ENCODE measurements at regions not wholly inside any gene's neighbourhood (a gene's known extent, or its start where the extent isn't known, plus 50 kb on each side); places are given as distances from the start of the nearest gene placed in this dataset.

- Histone ChIP-seq H3K9ac (ENCODE audit: low read depth in 1 of 3, low read length in 3 of 3) (no peak overlapping the region), H3K27me3 (ENCODE audit: control insufficient read depth in 3 of 3, insufficient read depth in 3 of 3, low read length in 3 of 3) (no peaks in the 10 kb centered on the region), H3K36me3 (ENCODE audit: control insufficient read depth in 3 of 3, insufficient read depth in 3 of 3, low read length in 3 of 3) (no peaks in the 10 kb centered on the region), H3K4me3 (ENCODE audit: low read length in 3 of 3) (no peak overlapping the region), H3K27ac (ENCODE audit: low read depth, low read length) (no peak overlapping the region), H3K4me1 (ENCODE audit: control insufficient read depth in 3 of 3, insufficient read depth in 3 of 3, low read length in 3 of 3) (no peaks in the 10 kb centered on the region), H3K9me3 (ENCODE audit: control insufficient read depth in 3 of 3, low read length in 3 of 3) (no peaks in the 10 kb centered on the region)
Observed at GRCh38 chr3:59385547-59385946, 335.7 kb upstream of the CFAP20DC start.

- H3K9ac ChIP-seq (ENCODE audit: low read depth in 1 of 3, low read length in 3 of 3), result no peak overlapping the region
- H3K27me3 ChIP-seq (ENCODE audit: control insufficient read depth in 3 of 3, insufficient read depth in 3 of 3, low read length in 3 of 3), result no peaks in the 10 kb centered on the region
- no peaks in the 10 kb centered on the region for H3K4me1 ChIP-seq (ENCODE audit: control insufficient read depth in 3 of 3, insufficient read depth in 3 of 3, low read length in 3 of 3)
- no peaks in the 10 kb centered on the region for H3K9me3 ChIP-seq (ENCODE audit: control insufficient read depth in 3 of 3, low read length in 3 of 3)
- H3K27ac ChIP-seq (ENCODE audit: low read depth, low read length), result no peak overlapping the region
- no peak overlapping the region for H3K4me3 ChIP-seq (ENCODE audit: low read length in 3 of 3)
- H3K36me3 ChIP-seq (ENCODE audit: control insufficient read depth in 3 of 3, insufficient read depth in 3 of 3, low read length in 3 of 3), result no peaks in the 10 kb centered on the region
Observed at GRCh38 chr3:59381282-59381681, 331.5 kb upstream of the CFAP20DC start.

- Histone ChIP-seq H3K9ac (ENCODE audit: low read depth in 1 of 3, low read length in 3 of 3) (no peak overlapping the region), H3K27me3 (ENCODE audit: control insufficient read depth in 3 of 3, insufficient read depth in 3 of 3, low read length in 3 of 3) (no peaks in the 10 kb centered on the region), H3K4me3 (ENCODE audit: low read length in 3 of 3) (no peak overlapping the region), H3K27ac (ENCODE audit: low read depth, low read length) (no peak overlapping the region), H3K9me3 (ENCODE audit: control insufficient read depth in 3 of 3, low read length in 3 of 3) (no peaks in the 10 kb centered on the region), H3K4me1 (ENCODE audit: control insufficient read depth in 3 of 3, insufficient read depth in 3 of 3, low read length in 3 of 3) (no peaks in the 10 kb centered on the region), H3K36me3 (ENCODE audit: control insufficient read depth in 3 of 3, insufficient read depth in 3 of 3, low read length in 3 of 3) (no peaks in the 10 kb centered on the region)
Observed at GRCh38 chr3:59380146-59380545, 330.3 kb upstream of the CFAP20DC start.

GRCh38 chr3:59374818-59375211 is 325.0 kb upstream of the CFAP20DC start:
- H3K4me3 ChIP-seq (ENCODE audit: low read length in 3 of 3), result no peak overlapping the region
- no peaks in the 10 kb centered on the region for H3K27me3 ChIP-seq (ENCODE audit: control insufficient read depth in 3 of 3, insufficient read depth in 3 of 3, low read length in 3 of 3)
- no peaks in the 10 kb centered on the region for H3K4me1 ChIP-seq (ENCODE audit: control insufficient read depth in 3 of 3, insufficient read depth in 3 of 3, low read length in 3 of 3)
- no peaks in the 10 kb centered on the region for H3K36me3 ChIP-seq (ENCODE audit: control insufficient read depth in 3 of 3, insufficient read depth in 3 of 3, low read length in 3 of 3)
- H3K27ac ChIP-seq (ENCODE audit: low read depth, low read length), result no peak overlapping the region
- no peaks in the 10 kb centered on the region for H3K9me3 ChIP-seq (ENCODE audit: control insufficient read depth in 3 of 3, low read length in 3 of 3)
- no peak overlapping the region for H3K9ac ChIP-seq (ENCODE audit: low read depth in 1 of 3, low read length in 3 of 3)

GRCh38 chr3:59374091-59374817 is 324.4 kb upstream of the CFAP20DC start:
- Histone ChIP-seq H3K36me3 (ENCODE audit: control insufficient read depth in 3 of 3, insufficient read depth in 3 of 3, low read length in 3 of 3) (no peaks in the 10 kb centered on the region), H3K4me1 (ENCODE audit: control insufficient read depth in 3 of 3, insufficient read depth in 3 of 3, low read length in 3 of 3) (no peaks in the 10 kb centered on the region)

GRCh38 chr3:59372346-59372745 is 322.5 kb upstream of the CFAP20DC start:
- Histone ChIP-seq H3K9ac (ENCODE audit: low read depth in 1 of 3, low read length in 3 of 3) (no peak overlapping the region), H3K4me1 (ENCODE audit: control insufficient read depth in 3 of 3, insufficient read depth in 3 of 3, low read length in 3 of 3) (no peaks in the 10 kb centered on the region), H3K36me3 (ENCODE audit: control insufficient read depth in 3 of 3, insufficient read depth in 3 of 3, low read length in 3 of 3) (no peaks in the 10 kb centered on the region), H3K4me3 (ENCODE audit: low read length in 3 of 3) (no peak overlapping the region), H3K27me3 (ENCODE audit: control insufficient read depth in 3 of 3, insufficient read depth in 3 of 3, low read length in 3 of 3) (no peaks in the 10 kb centered on the region), H3K27ac (ENCODE audit: low read depth, low read length) (no peak overlapping the region), H3K9me3 (ENCODE audit: control insufficient read depth in 3 of 3, low read length in 3 of 3) (no peaks in the 10 kb centered on the region)

More at GRCh38 chr3:59374091-59374817, 324.4 kb upstream of the CFAP20DC start:
- Histone ChIP-seq H3K9me3 (ENCODE audit: control insufficient read depth in 3 of 3, low read length in 3 of 3) (no peaks in the 10 kb centered on the region), H3K27ac (ENCODE audit: low read depth, low read length) (no peak overlapping the region), H3K4me3 (ENCODE audit: low read length in 3 of 3) (no peak overlapping the region), H3K9ac (ENCODE audit: low read depth in 1 of 3, low read length in 3 of 3) (no peak overlapping the region), H3K27me3 (ENCODE audit: control insufficient read depth in 3 of 3, insufficient read depth in 3 of 3, low read length in 3 of 3) (no peaks in the 10 kb centered on the region)

GRCh38 chr3:59368900-59369675 is 319.3 kb upstream of the CFAP20DC start:
- Histone ChIP-seq H3K36me3 (ENCODE audit: control insufficient read depth in 3 of 3, insufficient read depth in 3 of 3, low read length in 3 of 3) (no peaks in the 10 kb centered on the region), H3K27me3 (ENCODE audit: control insufficient read depth in 3 of 3, insufficient read depth in 3 of 3, low read length in 3 of 3) (no peaks in the 10 kb centered on the region), H3K9me3 (ENCODE audit: control insufficient read depth in 3 of 3, low read length in 3 of 3) (no peaks in the 10 kb centered on the region)

GRCh38 chr3:59367150-59367549 is 317.3 kb upstream of the CFAP20DC start:
- Histone ChIP-seq H3K9me3 (ENCODE audit: control insufficient read depth in 3 of 3, low read length in 3 of 3) (no peaks in the 10 kb centered on the region), H3K36me3 (ENCODE audit: control insufficient read depth in 3 of 3, insufficient read depth in 3 of 3, low read length in 3 of 3) (no peaks in the 10 kb centered on the region), H3K27me3 (ENCODE audit: control insufficient read depth in 3 of 3, insufficient read depth in 3 of 3, low read length in 3 of 3) (no peaks in the 10 kb centered on the region), H3K9ac (ENCODE audit: low read depth in 1 of 3, low read length in 3 of 3) (no peak overlapping the region), H3K4me3 (ENCODE audit: low read length in 3 of 3) (no peak overlapping the region), H3K27ac (ENCODE audit: low read depth, low read length) (no peak overlapping the region), H3K4me1 (ENCODE audit: control insufficient read depth in 3 of 3, insufficient read depth in 3 of 3, low read length in 3 of 3) (no peaks in the 10 kb centered on the region)

More at GRCh38 chr3:59368900-59369675, 319.3 kb upstream of the CFAP20DC start:
- no peaks in the 10 kb centered on the region for H3K4me1 ChIP-seq (ENCODE audit: control insufficient read depth in 3 of 3, insufficient read depth in 3 of 3, low read length in 3 of 3)
- H3K4me3 ChIP-seq (ENCODE audit: low read length in 3 of 3), result no peak overlapping the region
- H3K27ac ChIP-seq (ENCODE audit: low read depth, low read length), result no peak overlapping the region
- no peak overlapping the region for H3K9ac ChIP-seq (ENCODE audit: low read depth in 1 of 3, low read length in 3 of 3)

GRCh38 chr3:59366218-59366617 is 316.4 kb upstream of the CFAP20DC start:
- Histone ChIP-seq H3K36me3 (ENCODE audit: control insufficient read depth in 3 of 3, insufficient read depth in 3 of 3, low read length in 3 of 3) (no peaks in the 10 kb centered on the region), H3K9me3 (ENCODE audit: control insufficient read depth in 3 of 3, low read length in 3 of 3) (no peaks in the 10 kb centered on the region)

GRCh38 chr3:59364496-59364895 is 314.7 kb upstream of the CFAP20DC start:
- Histone ChIP-seq H3K4me3 (ENCODE audit: low read length in 3 of 3) (no peak overlapping the region), H3K27ac (ENCODE audit: low read depth, low read length) (no peak overlapping the region), H3K9me3 (ENCODE audit: control insufficient read depth in 3 of 3, low read length in 3 of 3) (no peaks in the 10 kb centered on the region), H3K9ac (ENCODE audit: low read depth in 1 of 3, low read length in 3 of 3) (no peak overlapping the region), H3K36me3 (ENCODE audit: control insufficient read depth in 3 of 3, insufficient read depth in 3 of 3, low read length in 3 of 3) (no peaks in the 10 kb centered on the region), H3K27me3 (ENCODE audit: control insufficient read depth in 3 of 3, insufficient read depth in 3 of 3, low read length in 3 of 3) (no peaks in the 10 kb centered on the region), H3K4me1 (ENCODE audit: control insufficient read depth in 3 of 3, insufficient read depth in 3 of 3, low read length in 3 of 3) (no peaks in the 10 kb centered on the region)

More at GRCh38 chr3:59366218-59366617, 316.4 kb upstream of the CFAP20DC start:
- H3K4me1 ChIP-seq (ENCODE audit: control insufficient read depth in 3 of 3, insufficient read depth in 3 of 3, low read length in 3 of 3), result no peaks in the 10 kb centered on the region
- H3K4me3 ChIP-seq (ENCODE audit: low read length in 3 of 3), result no peak overlapping the region
- no peak overlapping the region for H3K9ac ChIP-seq (ENCODE audit: low read depth in 1 of 3, low read length in 3 of 3)
- no peak overlapping the region for H3K27ac ChIP-seq (ENCODE audit: low read depth, low read length)
- no peaks in the 10 kb centered on the region for H3K27me3 ChIP-seq (ENCODE audit: control insufficient read depth in 3 of 3, insufficient read depth in 3 of 3, low read length in 3 of 3)

All from skeletal muscle tissue (tissue), 3 donors.